HepG2 (cell line): ENCODE measurements at regions not wholly inside any gene's neighbourhood (a gene's known extent, or its start where the extent isn't known, plus 50 kb on each side); places are given as distances from the start of the nearest gene placed in this dataset.

ENCODE experiments used
- ATAC-seq: fragments of 200-7000 bp; cut with Tn5 transposase; 3 replicates; pipeline ENCODE4 v1.9.1; 2020; ENCODE audit warnings: mild to moderate bottlenecking, moderate library complexity
- BruUV-seq: library from RNA; stranded (reverse); fragments of 400-500 nt; replicated peaks from 2 replicates; lab custom pipeline; 2021; lab: Mats Ljungman, UMichigan
- CTCF ChIA-PET: fragments of 300-600 bp; formaldehyde crosslinking; extraction: SDS; loops from one replicate; lab custom pipeline; 2021; ENCODE audit warnings: low total read pairs, inconsistent platforms, low intra/inter-chr PET ratio; lab: Yijun Ruan, JAX
- POLR2A ChIA-PET: fragments of 350-600 bp; sonication (Branson Sonifier 250); formaldehyde crosslinking; loops from one replicate; lab custom pipeline; 2020; ENCODE audit warnings: antibody characterized with exemption, inconsistent platforms; lab: Yijun Ruan, JAX
- DNase-seq: peaks from one replicate; pipeline ENCODE4 v3.0.0-alpha.2; 2015; ENCODE audit warnings: low spot score
- FAIRE-seq: peaks from 3 replicates; lab custom pipeline; 2011; peaks lifted over from hg19 to GRCh38; lab: Jason Lieb, UNC
- H2AFZ ChIP-seq: one replicate; pipeline ENCODE4 v1.6.1; 2011; ENCODE audit warnings: low read length, inconsistent platforms
- H3K27ac ChIP-seq: fragments of 300-600 bp; 3 replicates; pipeline ENCODE4 v1.8.0; 2011; ENCODE audit warnings: mixed run types, mild to moderate bottlenecking, mixed read lengths, low read length, inconsistent platforms; ENCODE audit not compliant: insufficient read depth; ENCODE audit errors: extremely low read length
- H3K27me3 ChIP-seq, 2 experiments: fragments of 200-600 bp in 1 of 2; 2 replicates in 1 of 2; 3 replicates in 1 of 2; pipeline versions ENCODE4 v1.6.0 to v1.8.0; 2011; ENCODE audit warnings: low read length in 2 of 2, mild to moderate bottlenecking in 2 of 2, moderate library complexity in 2 of 2, inconsistent platforms in 1 of 2; ENCODE audit not compliant: insufficient read depth in 2 of 2, control insufficient read depth in 1 of 2
- H3K36me3 ChIP-seq, 2 experiments: fragments of 200-600 bp in 1 of 2; replicated peaks in 1 of 2; 2 replicates in 1 of 2; 3 replicates in 1 of 2; pipeline versions ENCODE4 v1.5.1 to v1.8.0; 2011; ENCODE audit warnings: low read length in 2 of 2, inconsistent platforms in 1 of 2; ENCODE audit not compliant: insufficient read depth in 2 of 2, control insufficient read depth in 1 of 2
- H3K4me1 ChIP-seq: 2 replicates; pipeline ENCODE4 v1.5.1; 2012; ENCODE audit warnings: low read length, inconsistent platforms; ENCODE audit not compliant: insufficient read depth
- H3K4me2 ChIP-seq: 2 replicates; pipeline ENCODE4 v1.6.0; 2011; ENCODE audit warnings: low read depth, low read length, inconsistent platforms
- H3K4me3 ChIP-seq, 3 experiments: fragments of 200-600 bp in 1 of 3; sonication (generic), shearing (Covaris generic) in 1 of 3; replicated peaks in 1 of 3; 2 replicates each; pipeline ENCODE4 v1.5.1; 2011 to 2016; ENCODE audit warnings: low read length in 3 of 3, inconsistent platforms in 2 of 3, low read depth in 2 of 3, mild to moderate bottlenecking in 2 of 3, control low read depth in 1 of 3, mixed read lengths in 1 of 3; ENCODE audit not compliant: insufficient read depth in 1 of 3
- H3K79me2 ChIP-seq: one replicate; pipeline ENCODE4 v1.6.1; 2011; ENCODE audit warnings: low read length, inconsistent platforms; ENCODE audit not compliant: insufficient read depth
- H3K9ac ChIP-seq: 2 replicates; pipeline ENCODE4 v1.6.0; 2011; ENCODE audit warnings: mild to moderate bottlenecking, low read depth, low read length, inconsistent platforms; ENCODE audit not compliant: insufficient read depth
- H3K9me3 ChIP-seq: 2 replicates; pipeline ENCODE4 v1.5.1; 2012; ENCODE audit warnings: mild to moderate bottlenecking, low read length
- H4K20me1 ChIP-seq: 2 replicates; pipeline ENCODE4 v1.6.0; 2011; ENCODE audit warnings: inconsistent platforms, mild to moderate bottlenecking, low read length, moderate library complexity; ENCODE audit not compliant: insufficient read depth
- HDAC6 ChIP-seq: fragments of 200-600 bp; sonication (generic); IDR thresholded peaks from 2 replicates; pipeline ENCODE4 v1.7.0; 2017; ENCODE audit warnings: mild to moderate bottlenecking, antibody characterized with exemption, low read length, low read depth
- IRF2 ChIP-seq: IDR thresholded peaks from 2 replicates; pipeline ENCODE4 v1.6.1; 2018; ENCODE audit warnings: missing genetic modification reagents, missing compliant biosample characterization
- RXRB ChIP-seq: IDR thresholded peaks from 2 replicates; pipeline ENCODE4 v1.6.1; 2016; ENCODE audit warnings: borderline replicate concordance, missing genetic modification reagents, missing compliant biosample characterization
- ZBTB20 ChIP-seq: sonication (generic); formaldehyde crosslinking; IDR thresholded peaks from 2 replicates; pipeline ENCODE4 v1.8.1; 2023; ENCODE audit warnings: missing genetic modification reagents, low read depth, mild to moderate bottlenecking, borderline replicate concordance
- ZNF296 ChIP-seq: sonication (generic); formaldehyde crosslinking; conservative IDR thresholded peaks from 2 replicates; pipeline ENCODE4 v1.5.0; 2020; ENCODE audit warnings: mild to moderate bottlenecking, missing genetic modification reagents
- ZNF362 ChIP-seq: sonication (generic); formaldehyde crosslinking; IDR thresholded peaks from 2 replicates; pipeline ENCODE4 v1.4.0; 2020; ENCODE audit warnings: missing genetic modification reagents, mild to moderate bottlenecking, borderline replicate concordance
- ZNF563 ChIP-seq: sonication (generic); formaldehyde crosslinking; IDR thresholded peaks from 2 replicates; pipeline ENCODE4 v1.8.0; 2022; ENCODE audit warnings: mild to moderate bottlenecking, moderate library complexity, missing genetic modification reagents
- WGBS: methylation state at CpG from one replicate; pipeline ENCODE4 v1.1.6; 2017; ENCODE audit warnings: low lambda C conversion rate; 5-methylcytosine and 5-hydroxymethylcytosine counted together
- in situ Hi-C: cut with HindIII; loops from 2 replicates; pipeline ENCODE4 v1.10.0; 2017; ENCODE audit warnings: low pct_unique_long_range_greater_than_20kb; ENCODE audit not compliant: extremely low pct_ligation_motif_present
- intact Hi-C: fragments of 100-400 bp; cut with micrococcal nuclease; formaldehyde crosslinking; loops from one replicate; pipeline ENCODE4 v1.10.0; 2022; ENCODE audit not compliant: unreplicated experiment
- TF ChIP-seq, protein P1 (sequence below): sonication (generic); formaldehyde crosslinking; IDR thresholded peaks from 2 replicates; pipeline ENCODE4 v1.4.0; 2020; ENCODE audit warnings: missing genetic modification reagents
- TF ChIP-seq, protein P2 (sequence below): sonication (generic); formaldehyde crosslinking; conservative IDR thresholded peaks from 2 replicates; pipeline ENCODE4 v1.8.1; 2023; ENCODE audit warnings: missing genetic modification reagents

GRCh38 chr12:125687403-125687802 lies 622.2 kb downstream of the AACS start:
- no peaks in the 10 kb centered on the region for H3K9me3 ChIP-seq
- CTCF ChIA-PET, result no interaction called here
- no peaks in the 10 kb centered on the region for H4K20me1 ChIP-seq
- no peak overlapping the region for H3K27ac ChIP-seq
- 4% methylated on average over 3 of the region's 3 CpGs for WGBS
- no peaks in the 10 kb centered on the region for H3K79me2 ChIP-seq
- H3K27me3 ChIP-seq, result peaks cover 0 to 7% of the 10 kb centered on the region in 2 experiments; a peak in 1 of 5 replicates
- no peak for FAIRE-seq
- TF ChIP-seq ZNF362 (CRISPR knock-in tag) (no peak), IRF2 (CRISPR knock-in tag) (no peak), RXRB (no peak), ZNF563 (no peak), HDAC6 (no peak), ZBTB20 (CRISPR knock-in tag) (no peak), ZNF296 (no peak)
- TF ChIP-seq, protein P1, sequence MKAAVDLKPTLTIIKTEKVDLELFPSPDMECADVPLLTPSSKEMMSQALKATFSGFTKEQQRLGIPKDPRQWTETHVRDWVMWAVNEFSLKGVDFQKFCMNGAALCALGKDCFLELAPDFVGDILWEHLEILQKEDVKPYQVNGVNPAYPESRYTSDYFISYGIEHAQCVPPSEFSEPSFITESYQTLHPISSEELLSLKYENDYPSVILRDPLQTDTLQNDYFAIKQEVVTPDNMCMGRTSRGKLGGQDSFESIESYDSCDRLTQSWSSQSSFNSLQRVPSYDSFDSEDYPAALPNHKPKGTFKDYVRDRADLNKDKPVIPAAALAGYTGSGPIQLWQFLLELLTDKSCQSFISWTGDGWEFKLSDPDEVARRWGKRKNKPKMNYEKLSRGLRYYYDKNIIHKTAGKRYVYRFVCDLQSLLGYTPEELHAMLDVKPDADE (CRISPR knock-in tag), result no peak
- TF ChIP-seq, protein P2, sequence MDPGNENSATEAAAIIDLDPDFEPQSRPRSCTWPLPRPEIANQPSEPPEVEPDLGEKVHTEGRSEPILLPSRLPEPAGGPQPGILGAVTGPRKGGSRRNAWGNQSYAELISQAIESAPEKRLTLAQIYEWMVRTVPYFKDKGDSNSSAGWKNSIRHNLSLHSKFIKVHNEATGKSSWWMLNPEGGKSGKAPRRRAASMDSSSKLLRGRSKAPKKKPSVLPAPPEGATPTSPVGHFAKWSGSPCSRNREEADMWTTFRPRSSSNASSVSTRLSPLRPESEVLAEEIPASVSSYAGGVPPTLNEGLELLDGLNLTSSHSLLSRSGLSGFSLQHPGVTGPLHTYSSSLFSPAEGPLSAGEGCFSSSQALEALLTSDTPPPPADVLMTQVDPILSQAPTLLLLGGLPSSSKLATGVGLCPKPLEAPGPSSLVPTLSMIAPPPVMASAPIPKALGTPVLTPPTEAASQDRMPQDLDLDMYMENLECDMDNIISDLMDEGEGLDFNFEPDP (CRISPR knock-in tag), result no peak
- H3K4me2 ChIP-seq, result no peak overlapping the region
- no TSS peak for BruUV-seq
- no peak overlapping the region for H3K4me3 ChIP-seq
- H3K36me3 ChIP-seq, result no peaks in the 10 kb centered on the region
- H2AFZ ChIP-seq, result no peak overlapping the region
- no peaks in the 10 kb centered on the region for H3K4me1 ChIP-seq
- no peak for ATAC-seq
- POLR2A ChIA-PET, result no interaction called here
- DNase-seq, result no peak
- no peak overlapping the region for H3K9ac ChIP-seq
- intact Hi-C loops, result loop anchor here (10.0 kb wide), 1 partner anchor 503 kb away; the partner anchor contains the start of gene TMEM132B
- in situ Hi-C loops, result loop anchor here (10.0 kb wide), 1 partner anchor 153 kb away; no protein-coding TSS in a partner anchor
